ENCODE measurements at regions not wholly inside any gene's neighbourhood (a gene's known extent, or its start where the extent isn't known, plus 50 kb on each side); places are given as distances from the start of the nearest gene placed in this dataset.
"Not testable (repeated sequence)": the region's sequence is repeated elsewhere in the genome, so short reads cannot be mapped to it uniquely, and the experiment has no call there.

- no peak for DNase-seq
Observed at GRCh38 chr7:81014908-81015307, 96.1 kb upstream of the SEMA3C start.

GRCh38 chr7:81014266-81014665, 95.4 kb upstream of the SEMA3C start:
- no peak for DNase-seq

GRCh38 chr7:81013083-81013817, 94.4 kb upstream of the SEMA3C start:
- DNase-seq, result no peak

GRCh38 chr7:81008901-81009300, 90.0 kb upstream of the SEMA3C start:
- no peak for DNase-seq

GRCh38 chr7:81007051-81007450, 88.2 kb upstream of the SEMA3C start:
- DNase-seq, result no peak

GRCh38 chr7:81005254-81005653, 86.4 kb upstream of the SEMA3C start:
- DNase-seq, result no peak

GRCh38 chr7:81004098-81004497, 85.2 kb upstream of the SEMA3C start:
- DNase-seq, result no peak

- no peak for DNase-seq
Observed at GRCh38 chr7:81003326-81003725, 84.5 kb upstream of the SEMA3C start.

GRCh38 chr7:81002421-81002820, 83.6 kb upstream of the SEMA3C start:
- DNase-seq, result no peak

- no peak for DNase-seq
Observed at GRCh38 chr7:80999771-81000170, 80.9 kb upstream of the SEMA3C start.

- DNase-seq, result no peak
Observed at GRCh38 chr7:80999100-80999499, 80.2 kb upstream of the SEMA3C start.

GRCh38 chr7:80997841-80998240, 79.0 kb upstream of the SEMA3C start:
- peak; percentile 3 for DNase-seq

GRCh38 chr7:80996236-80996635, 77.4 kb upstream of the SEMA3C start:
- not testable (repeated sequence) for DNase-seq

GRCh38 chr7:80991654-80992053, 72.8 kb upstream of the SEMA3C start:
- DNase-seq, result no peak

GRCh38 chr7:80984619-80985018, 65.8 kb upstream of the SEMA3C start:
- DNase-seq, result no peak

- no peak for DNase-seq
Observed at GRCh38 chr7:80981405-80981804, 62.6 kb upstream of the SEMA3C start.

GRCh38 chr7:80977751-80978150, 58.9 kb upstream of the SEMA3C start:
- no peak for DNase-seq

- DNase-seq, result no peak
Observed at GRCh38 chr7:80974396-80975358, 55.8 kb upstream of the SEMA3C start.

- DNase-seq, result no peak
Observed at GRCh38 chr7:80971225-80971624, 52.4 kb upstream of the SEMA3C start.

All from retina (tissue), 1 donor.